Activated naive CD8-positive, alpha-beta T cell treated with anti-CD3 and anti-CD28 coated beads, Interleukin-2, amount 50 U/mL, for 16 hours (primary cell): ENCODE measurements at regions not wholly inside any gene's neighbourhood (a gene's known extent, or its start where the extent isn't known, plus 50 kb on each side); places are given as distances from the start of the nearest gene placed in this dataset.

Source experiments
- DNase-seq: peaks from one replicate; pipeline ENCODE4 v3.0.0-alpha.2; 2020; ENCODE audit warnings: low read depth, low spot score

- DNase-seq = no peak
These were observed 145.6 kb downstream of the NSG2 start for GRCh38 chr5:174191076-174191475.

- DNase-seq = no peak
These were observed 146.5 kb downstream of the NSG2 start for GRCh38 chr5:174191850-174192655.

- DNase-seq = no peak
These were observed 147.4 kb downstream of the NSG2 start for GRCh38 chr5:174192901-174193300.

- no peak for DNase-seq
These were observed 150.0 kb downstream of the NSG2 start for GRCh38 chr5:174195517-174195916.

- no peak for DNase-seq
These were observed 152.4 kb downstream of the NSG2 start for GRCh38 chr5:174197929-174198328.

- no peak for DNase-seq
These were observed 153.0 kb downstream of the NSG2 start for GRCh38 chr5:174198541-174198940.

GRCh38 chr5:174202996-174203395 lies 157.5 kb downstream of the NSG2 start:
- no peak for DNase-seq

GRCh38 chr5:174204535-174205313 lies 159.2 kb downstream of the NSG2 start:
- DNase-seq = no peak

GRCh38 chr5:174205939-174206338 lies 160.4 kb downstream of the NSG2 start:
- DNase-seq = no peak

- DNase-seq = no peak
These were observed 165.2 kb downstream of the NSG2 start for GRCh38 chr5:174210596-174211276.

- DNase-seq = no peak
These were observed 165.7 kb downstream of the NSG2 start for GRCh38 chr5:174211277-174211626.

- DNase-seq = no peak
These were observed 172.0 kb downstream of the NSG2 start for GRCh38 chr5:174217527-174217926.

GRCh38 chr5:174218162-174218561 lies 172.7 kb downstream of the NSG2 start:
- DNase-seq = no peak

GRCh38 chr5:174220417-174220816 lies 174.9 kb downstream of the NSG2 start:
- DNase-seq = no peak

GRCh38 chr5:174221436-174221835 lies 175.9 kb downstream of the NSG2 start:
- no peak for DNase-seq

GRCh38 chr5:174221946-174222345 lies 176.4 kb downstream of the NSG2 start:
- DNase-seq = no peak

GRCh38 chr5:174222891-174223290 lies 177.4 kb downstream of the NSG2 start:
- DNase-seq = no peak

GRCh38 chr5:174223355-174223754 lies 177.8 kb downstream of the NSG2 start:
- no peak for DNase-seq

- DNase-seq = no peak
These were observed 183.6 kb downstream of the NSG2 start for GRCh38 chr5:174229068-174229467.

GRCh38 chr5:174229514-174230370 lies 184.2 kb downstream of the NSG2 start:
- DNase-seq = no peak

- DNase-seq = no peak
These were observed 186.5 kb downstream of the NSG2 start for GRCh38 chr5:174231956-174232487.
